ENCODE measurements at regions not wholly inside any gene's neighbourhood (a gene's known extent, or its start where the extent isn't known, plus 50 kb on each side); places are given as distances from the start of the nearest gene placed in this dataset.

- POLR2A ChIA-PET (ENCODE audit: unreplicated experiment), result no interaction called here
- BruUV-seq (replicated peaks), result no TSS peak
- peaks cover 44% of the 10 kb centered on the region for H3K4me1 ChIP-seq (ENCODE audit: insufficient read depth, low read length)
- intact Hi-C loops (cut with micrococcal nuclease), result loop anchor here (2.0 to 10.0 kb wide), 2 partner anchors 46 to 110 kb away; no protein-coding TSS in a partner anchor
- CTCF ChIA-PET, result no interaction called here
- H3K27ac ChIP-seq (ENCODE audit: low read length), result peak overlapping the region; percentile 64
- ATAC-seq, result no peak
- H3K79me2 ChIP-seq (ENCODE audit: low read length), result no peaks in the 10 kb centered on the region
- peaks cover 10% of the 10 kb centered on the region for H3F3A ChIP-seq (ENCODE audit: low read length, unreplicated experiment)
- H3K9me2 ChIP-seq (replicated peaks; ENCODE audit: low read length), result no peaks in the 10 kb centered on the region
- TF ChIP-seq CTCF (conservative IDR thresholded peaks at IDR 0.05; ENCODE audit: low read depth, low read length) (no peak), EZH2 (IDR thresholded peaks at IDR 0.05; ENCODE audit: low read length, unreplicated experiment) (no peak), EZH2phosphoT487 (IDR thresholded peaks at IDR 0.05; ENCODE audit: borderline replicate concordance, low read length) (no peak)
- H4K20me1 ChIP-seq (ENCODE audit: low read length), result no peaks in the 10 kb centered on the region
- H3K9ac ChIP-seq (ENCODE audit: low read length), result no peak overlapping the region
- peak overlapping the region; percentile 71 for H3K4me2 ChIP-seq (ENCODE audit: low read length)
- H3K4me3 ChIP-seq (ENCODE audit: low read length), result no peak overlapping the region
- peak; percentile 3 for DNase-seq
- no peaks in the 10 kb centered on the region for H3K9me3 ChIP-seq (ENCODE audit: low read length)
- H2AFZ ChIP-seq (ENCODE audit: low read length), result no peak overlapping the region
- no peaks in the 10 kb centered on the region for H3K36me3 ChIP-seq (ENCODE audit: low read depth, low read length)
- peaks cover 7% of the 10 kb centered on the region; the same call in 1 of the 2 replicates for H3K27me3 ChIP-seq (ENCODE audit: low read length)
These were observed 88.7 kb upstream of the UBE2E2 start for GRCh38 chr3:23114432-23114831.

GRCh38 chr3:23115171-23115877 is 87.8 kb upstream of the UBE2E2 start:
- Histone ChIP-seq H3K4me1 (ENCODE audit: insufficient read depth, low read length) (peaks cover 44% of the 10 kb centered on the region), H3K27ac (ENCODE audit: low read length) (peak overlapping the region; percentile 64), H3K9me3 (ENCODE audit: low read length) (no peaks in the 10 kb centered on the region), H3K9ac (ENCODE audit: low read length) (no peak overlapping the region), H3F3A (ENCODE audit: low read length, unreplicated experiment) (peaks cover 10% of the 10 kb centered on the region), H4K20me1 (ENCODE audit: low read length) (no peaks in the 10 kb centered on the region), H3K79me2 (ENCODE audit: low read length) (no peaks in the 10 kb centered on the region), H2AFZ (ENCODE audit: low read length) (no peak overlapping the region), H3K9me2 (replicated peaks; ENCODE audit: low read length) (no peaks in the 10 kb centered on the region), H3K4me3 (ENCODE audit: low read length) (no peak overlapping the region), H3K4me2 (ENCODE audit: low read length) (peak overlapping the region; percentile 71), H3K36me3 (ENCODE audit: low read depth, low read length) (no peaks in the 10 kb centered on the region), H3K27me3 (ENCODE audit: low read length) (peaks cover 7% of the 10 kb centered on the region; the same call in 1 of the 2 replicates)
- intact Hi-C loops (cut with micrococcal nuclease), result loop anchor here (1.0 to 10.0 kb wide), 5 partner anchors 35 to 692 kb away; partner anchors contain the start of gene UBE2E1
- peak; percentile 87 for DNase-seq
- BruUV-seq (replicated peaks), result TSS peak; percentile 55
- ChIA-PET CTCF (no interaction called here), POLR2A (ENCODE audit: unreplicated experiment) (interaction anchor here (0.6 kb wide), 1 partner anchor 534 kb away, joined by 3 read pairs; no protein-coding TSS in a partner anchor)
- TF ChIP-seq EZH2phosphoT487 (IDR thresholded peaks at IDR 0.05; ENCODE audit: borderline replicate concordance, low read length), result no peak
- TF ChIP-seq EZH2 (IDR thresholded peaks at IDR 0.05; ENCODE audit: low read length, unreplicated experiment), result no peak
- peak; percentile 75 for ATAC-seq

GRCh38 chr3:23116081-23116837 is 86.9 kb upstream of the UBE2E2 start:
- intact Hi-C loops (cut with micrococcal nuclease), result loop anchor here (5.0 to 10.0 kb wide), 3 partner anchors 111 to 691 kb away; partner anchors contain the start of gene UBE2E1
- ChIA-PET POLR2A (ENCODE audit: unreplicated experiment) (interaction anchor here (0.6 kb wide), 1 partner anchor 533 kb away, joined by 3 read pairs; no protein-coding TSS in a partner anchor), CTCF (no interaction called here)
- TF ChIP-seq EZH2phosphoT487 (IDR thresholded peaks at IDR 0.05; ENCODE audit: borderline replicate concordance, low read length) (no peak), EZH2 (IDR thresholded peaks at IDR 0.05; ENCODE audit: low read length, unreplicated experiment) (no peak), CTCF (conservative IDR thresholded peaks at IDR 0.05; ENCODE audit: low read depth, low read length) (no peak)
- Histone ChIP-seq H3K4me1 (ENCODE audit: insufficient read depth, low read length) (peaks cover 44% of the 10 kb centered on the region), H3K36me3 (ENCODE audit: low read depth, low read length) (no peaks in the 10 kb centered on the region), H2AFZ (ENCODE audit: low read length) (no peak overlapping the region), H3K79me2 (ENCODE audit: low read length) (no peaks in the 10 kb centered on the region), H3K9ac (ENCODE audit: low read length) (no peak overlapping the region), H3K9me3 (ENCODE audit: low read length) (no peaks in the 10 kb centered on the region), H3F3A (ENCODE audit: low read length, unreplicated experiment) (peaks cover 10% of the 10 kb centered on the region), H3K27me3 (ENCODE audit: low read length) (peaks cover 16% of the 10 kb centered on the region), H3K9me2 (replicated peaks; ENCODE audit: low read length) (no peaks in the 10 kb centered on the region), H3K27ac (ENCODE audit: low read length) (peak overlapping the region; percentile 64), H3K4me3 (ENCODE audit: low read length) (no peak overlapping the region), H3K4me2 (ENCODE audit: low read length) (peak overlapping the region; percentile 71), H4K20me1 (ENCODE audit: low read length) (no peaks in the 10 kb centered on the region)
- peak; percentile 46 for DNase-seq
- ATAC-seq, result no peak
- no TSS peak for BruUV-seq (replicated peaks)
